ENCODE measurements at regions not wholly inside any gene's neighbourhood (a gene's known extent, or its start where the extent isn't known, plus 50 kb on each side); places are given as distances from the start of the nearest gene placed in this dataset.

GRCh38 chr18:57276829-57277228 lies 75.5 kb upstream of the ST8SIA3 start:
- no peak for TF ChIP-seq EP300 (IDR thresholded peaks at IDR 0.05)
- no peak for TF ChIP-seq CTCF (IDR thresholded peaks at IDR 0.05)
- TF ChIP-seq POLR2A (IDR thresholded peaks at IDR 0.05), result no peak
